Fibroblast of mammary gland (primary cell): ENCODE measurements at regions not wholly inside any gene's neighbourhood (a gene's known extent, or its start where the extent isn't known, plus 50 kb on each side); places are given as distances from the start of the nearest gene placed in this dataset.

Source experiments
- DNase-seq: peaks from one replicate; pipeline ENCODE4 v3.0.0-alpha.2; 2010; ENCODE audit warnings: low read depth
- H3K4me3 ChIP-seq: 2 replicates; pipeline ENCODE4 v1.5.1; 2011; ENCODE audit warnings: low read depth, mild to moderate bottlenecking, low read length, moderate library complexity; ENCODE audit not compliant: control insufficient read depth
- CTCF ChIP-seq: conservative IDR thresholded peaks from 2 replicates; pipeline ENCODE4 v1.5.1; 2011; ENCODE audit warnings: low read depth, low read length, inconsistent platforms; ENCODE audit not compliant: control insufficient read depth, insufficient read depth

- no peak overlapping the region for H3K4me3 ChIP-seq
- TF ChIP-seq CTCF, result no peak
Observed at GRCh38 chr17:71824671-71825070, 296.1 kb upstream of the SOX9 start.

GRCh38 chr17:71825687-71826086 is 295.1 kb upstream of the SOX9 start:
- no peak for DNase-seq
- TF ChIP-seq CTCF, result no peak
- H3K4me3 ChIP-seq, result no peak overlapping the region

More at GRCh38 chr17:71824671-71825070, 296.1 kb upstream of the SOX9 start:
- no peak for DNase-seq

GRCh38 chr17:71828182-71828596 is 292.6 kb upstream of the SOX9 start:
- DNase-seq, result no peak
- H3K4me3 ChIP-seq, result no peak overlapping the region
- no peak for TF ChIP-seq CTCF

GRCh38 chr17:71830866-71831265 is 290.0 kb upstream of the SOX9 start:
- no peak for DNase-seq
- TF ChIP-seq CTCF, result no peak
- H3K4me3 ChIP-seq, result no peak overlapping the region

- DNase-seq, result no peak
- no peak for TF ChIP-seq CTCF
- no peak overlapping the region for H3K4me3 ChIP-seq
Observed at GRCh38 chr17:71842986-71843385, 277.8 kb upstream of the SOX9 start.

- no peak for TF ChIP-seq CTCF
- DNase-seq, result no peak
- no peak overlapping the region for H3K4me3 ChIP-seq
Observed at GRCh38 chr17:71845337-71845736, 275.5 kb upstream of the SOX9 start.

- DNase-seq, result no peak
- TF ChIP-seq CTCF, result no peak
- no peak overlapping the region for H3K4me3 ChIP-seq
Observed at GRCh38 chr17:71846561-71847110, 274.2 kb upstream of the SOX9 start.
